LNCaP clone FGC (cell line): ENCODE measurements at regions not wholly inside any gene's neighbourhood (a gene's known extent, or its start where the extent isn't known, plus 50 kb on each side); places are given as distances from the start of the nearest gene placed in this dataset.

Source experiments
- DNase-seq: peaks from one replicate; pipeline ENCODE4 v3.0.0-alpha.2; 2011; ENCODE audit warnings: low read depth
- H3K4me3 ChIP-seq: 2 replicates; pipeline ENCODE4 v1.5.1; 2011; ENCODE audit warnings: mild to moderate bottlenecking, low read depth, low read length, control low read depth
- CTCF ChIP-seq: IDR thresholded peaks from 2 replicates; pipeline ENCODE4 v1.5.1; 2012; ENCODE audit warnings: mild to moderate bottlenecking; ENCODE audit not compliant: control insufficient read depth, insufficient read depth; ENCODE audit errors: extremely low read depth

- no peak for DNase-seq
- H3K4me3 ChIP-seq, result no peak overlapping the region
- TF ChIP-seq CTCF, result no peak
Measured at GRCh38 chr3:159538507-159538906, 450.1 kb upstream of the IL12A start.

- no peak overlapping the region for H3K4me3 ChIP-seq
- TF ChIP-seq CTCF, result no peak
- no peak for DNase-seq
Measured at GRCh38 chr3:159540882-159541495, 447.6 kb upstream of the IL12A start.

GRCh38 chr3:159548675-159549335 is 439.8 kb upstream of the IL12A start:
- no peak for DNase-seq
- TF ChIP-seq CTCF, result no peak
- H3K4me3 ChIP-seq, result no peak overlapping the region

GRCh38 chr3:159555205-159555604 is 433.4 kb upstream of the IL12A start:
- no peak overlapping the region for H3K4me3 ChIP-seq
- no peak for TF ChIP-seq CTCF
- DNase-seq, result no peak

GRCh38 chr3:159559771-159560170 is 428.9 kb upstream of the IL12A start:
- no peak for DNase-seq
- no peak for TF ChIP-seq CTCF
- H3K4me3 ChIP-seq, result no peak overlapping the region

GRCh38 chr3:159560214-159560979 is 428.2 kb upstream of the IL12A start:
- no peak overlapping the region for H3K4me3 ChIP-seq
- DNase-seq, result no peak
- TF ChIP-seq CTCF, result no peak
